ENCODE measurements at regions not wholly inside any gene's neighbourhood (a gene's known extent, or its start where the extent isn't known, plus 50 kb on each side); places are given as distances from the start of the nearest gene placed in this dataset.

DNA sequence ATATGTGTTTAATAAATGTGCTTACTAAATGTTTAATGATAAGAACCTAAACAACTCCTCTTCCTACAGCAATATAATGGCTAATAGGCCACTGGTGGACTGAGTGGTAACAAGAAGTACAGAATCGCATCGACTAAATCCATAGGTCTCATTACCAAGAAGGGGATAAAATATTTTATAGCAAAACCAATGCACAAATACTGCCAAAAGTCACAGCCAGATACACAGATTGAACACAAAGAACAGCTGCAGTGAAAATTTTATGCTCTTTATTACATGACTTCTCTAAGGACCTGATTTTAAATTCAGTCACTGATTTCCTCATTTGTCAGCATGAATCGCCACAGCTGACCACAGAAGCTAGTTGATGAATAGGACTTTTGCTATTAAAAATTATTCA is 285.4 kb downstream of the DHX15 start:
- TF ChIP-seq, protein P1, sequence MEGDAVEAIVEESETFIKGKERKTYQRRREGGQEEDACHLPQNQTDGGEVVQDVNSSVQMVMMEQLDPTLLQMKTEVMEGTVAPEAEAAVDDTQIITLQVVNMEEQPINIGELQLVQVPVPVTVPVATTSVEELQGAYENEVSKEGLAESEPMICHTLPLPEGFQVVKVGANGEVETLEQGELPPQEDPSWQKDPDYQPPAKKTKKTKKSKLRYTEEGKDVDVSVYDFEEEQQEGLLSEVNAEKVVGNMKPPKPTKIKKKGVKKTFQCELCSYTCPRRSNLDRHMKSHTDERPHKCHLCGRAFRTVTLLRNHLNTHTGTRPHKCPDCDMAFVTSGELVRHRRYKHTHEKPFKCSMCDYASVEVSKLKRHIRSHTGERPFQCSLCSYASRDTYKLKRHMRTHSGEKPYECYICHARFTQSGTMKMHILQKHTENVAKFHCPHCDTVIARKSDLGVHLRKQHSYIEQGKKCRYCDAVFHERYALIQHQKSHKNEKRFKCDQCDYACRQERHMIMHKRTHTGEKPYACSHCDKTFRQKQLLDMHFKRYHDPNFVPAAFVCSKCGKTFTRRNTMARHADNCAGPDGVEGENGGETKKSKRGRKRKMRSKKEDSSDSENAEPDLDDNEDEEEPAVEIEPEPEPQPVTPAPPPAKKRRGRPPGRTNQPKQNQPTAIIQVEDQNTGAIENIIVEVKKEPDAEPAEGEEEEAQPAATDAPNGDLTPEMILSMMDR (IDR thresholded peaks at IDR 0.05): no peak
- TF ChIP-seq POLR2A (IDR thresholded peaks at IDR 0.05): no peak
